ENCODE measurements at regions not wholly inside any gene's neighbourhood (a gene's known extent, or its start where the extent isn't known, plus 50 kb on each side); places are given as distances from the start of the nearest gene placed in this dataset.
"Not testable (repeated sequence)": the region's sequence is repeated elsewhere in the genome, so short reads cannot be mapped to it uniquely, and the experiment has no call there.

GRCh38 chr17:20728181-20728580, 148.7 kb downstream of the CDRT15L2 start:
- WGBS, 5 donors, result 49 to 81% (median 65%) methylated on average over 1 of the region's 1 CpG
- peaks cover 0 to 18% (median 0%) of the 10 kb centered on the region in 6 donors for H3K4me1 ChIP-seq
- H3K27me3 ChIP-seq (replicated peaks in 1 of 7), result peaks cover 0 to 8% (median 0%) of the 10 kb centered on the region in 7 donors
- H3K36me3 ChIP-seq, result no peaks in the 10 kb centered on the region
- H3K27ac ChIP-seq, result no peak overlapping the region
- TF ChIP-seq POLR2AphosphoS5 (IDR thresholded peaks at IDR 0.05) (no peak), POLR2A (IDR thresholded peaks at IDR 0.05) (no peak)
- no peaks in the 10 kb centered on the region for H3K9me3 ChIP-seq
- H3K4me3 ChIP-seq, result no peak overlapping the region
- intact Hi-C loops (cut with DNase I; ENCODE audit: low total_unique reads), result no loop called here
- no peak for DNase-seq

GRCh38 chr17:20731131-20731530, 151.6 kb downstream of the CDRT15L2 start:
- WGBS, 5 donors, result 87 to 93% (median 87%) methylated on average over 6 of the region's 6 CpGs
- intact Hi-C loops (cut with DNase I; ENCODE audit: low total_unique reads); H3K36me3 ChIP-seq; H3K27ac ChIP-seq; H3K4me3 ChIP-seq; H3K9me3 ChIP-seq; H3K27me3 ChIP-seq (replicated peaks in 1 of 7); DNase-seq; H3K4me1 ChIP-seq: not testable (repeated sequence)

DNA sequence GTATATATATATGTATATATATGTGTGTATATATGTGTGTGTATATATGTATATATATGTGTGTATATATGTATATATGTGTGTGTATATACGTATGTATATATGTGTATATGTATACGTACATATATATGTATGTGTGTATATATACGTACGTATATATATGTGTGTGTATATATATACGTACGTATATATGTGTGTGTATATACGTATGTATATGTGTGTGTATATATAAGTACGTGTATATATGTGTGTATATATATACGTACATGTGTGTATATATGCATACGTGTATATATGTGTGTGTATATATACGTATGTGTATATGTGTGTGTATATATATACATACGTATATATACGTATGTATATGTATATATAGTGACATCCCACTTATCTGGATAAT, 154.4 kb downstream of the CDRT15L2 start:
- intact Hi-C loops (cut with DNase I; ENCODE audit: low total_unique reads), result no loop called here
- DNase-seq, result no peak

DNA sequence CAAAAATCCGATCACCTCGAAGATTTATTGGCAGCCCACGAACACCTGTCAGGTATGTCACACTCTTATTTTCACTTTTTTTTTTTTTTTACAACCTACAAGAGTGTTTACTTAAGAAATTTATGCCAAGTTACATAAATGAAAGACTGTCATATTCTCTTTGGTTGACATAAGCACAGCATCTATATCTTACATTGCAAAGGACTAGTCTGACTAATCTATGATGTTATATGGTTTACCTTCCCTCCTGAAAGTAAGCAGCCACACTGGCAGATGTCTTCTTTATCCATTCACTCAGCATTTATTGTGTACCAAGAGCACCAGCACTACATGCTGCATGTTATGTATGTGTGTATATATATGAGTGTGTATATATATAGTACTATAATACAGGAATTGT, 156.3 kb downstream of the CDRT15L2 start:
- 85 to 95% (median 92%) methylated on average over 3 of the region's 3 CpGs for WGBS, 5 donors
- intact Hi-C loops (cut with DNase I; ENCODE audit: low total_unique reads), result no loop called here

More for the DNA sequence above, 154.4 kb downstream of the CDRT15L2 start:
- Histone ChIP-seq H3K4me3 (no peak overlapping the region), H3K36me3 (no peaks in the 10 kb centered on the region), H3K4me1 (no peaks in the 10 kb centered on the region), H3K27me3 (replicated peaks in 1 of 7) (peaks cover 0 to 4% (median 0%) of the 10 kb centered on the region in 7 donors), H3K27ac (no peak overlapping the region), H3K9me3 (no peaks in the 10 kb centered on the region)
- no peak for TF ChIP-seq POLR2A (IDR thresholded peaks at IDR 0.05)
- TF ChIP-seq CTCF (IDR thresholded peaks at IDR 0.05 in 8 of 11, conservative IDR thresholded peaks at IDR 0.05 in 3 of 11), result no peak
- no peak for TF ChIP-seq POLR2AphosphoS5 (IDR thresholded peaks at IDR 0.05)
- WGBS, 5 donors, result 91 to 95% (median 92%) methylated on average over 13 of the region's 13 CpGs

GRCh38 chr17:20737636-20738035, 158.1 kb downstream of the CDRT15L2 start:
- H3K4me3 ChIP-seq; intact Hi-C loops (cut with DNase I; ENCODE audit: low total_unique reads); H3K36me3 ChIP-seq; DNase-seq; H3K4me1 ChIP-seq; H3K9me3 ChIP-seq; H3K27me3 ChIP-seq (replicated peaks in 1 of 7); H3K27ac ChIP-seq: not testable (repeated sequence)
- 63 to 73% (median 68%) methylated on average over 7 of the region's 7 CpGs for WGBS, 5 donors

More for the DNA sequence above, 156.3 kb downstream of the CDRT15L2 start:
- Histone ChIP-seq H3K4me1 (no peaks in the 10 kb centered on the region), H3K27ac (no peak overlapping the region), H3K4me3 (no peak overlapping the region), H3K9me3 (no peaks in the 10 kb centered on the region), H3K27me3 (replicated peaks in 1 of 7) (peaks cover 0 to 3% (median 0%) of the 10 kb centered on the region in 7 donors), H3K36me3 (no peaks in the 10 kb centered on the region)
- TF ChIP-seq POLR2AphosphoS5 (IDR thresholded peaks at IDR 0.05) (no peak), POLR2A (IDR thresholded peaks at IDR 0.05) (no peak), CTCF (IDR thresholded peaks at IDR 0.05 in 8 of 11, conservative IDR thresholded peaks at IDR 0.05 in 3 of 11) (no peak)
- no peak for DNase-seq

GRCh38 chr17:20771104-20771503, 191.6 kb downstream of the CDRT15L2 start:
- Histone ChIP-seq H3K4me3 (no peak overlapping the region), H3K4me1 (no peaks in the 10 kb centered on the region), H3K36me3 (no peaks in the 10 kb centered on the region), H3K27me3 (replicated peaks in 1 of 7) (no peaks in the 10 kb centered on the region), H3K9me3 (no peaks in the 10 kb centered on the region), H3K27ac (no peak overlapping the region)
- intact Hi-C loops (cut with DNase I; ENCODE audit: low total_unique reads), result no loop called here
- WGBS, 5 donors, result 84 to 91% (median 88%) methylated on average over 8 of the region's 8 CpGs
- TF ChIP-seq CTCF (IDR thresholded peaks at IDR 0.05 in 8 of 11, conservative IDR thresholded peaks at IDR 0.05 in 3 of 11) (no peak), POLR2A (IDR thresholded peaks at IDR 0.05) (no peak), POLR2AphosphoS5 (IDR thresholded peaks at IDR 0.05) (no peak)
- no peak for DNase-seq

Measured in spleen (tissue), 11 donors.